HEK293T (cell line): ENCODE measurements at regions not wholly inside any gene's neighbourhood (a gene's known extent, or its start where the extent isn't known, plus 50 kb on each side); places are given as distances from the start of the nearest gene placed in this dataset.

Experiments used
- ARNT ChIP-seq: fragments of 450-650 bp; IDR thresholded peaks from 2 replicates; pipeline ENCODE4 v1.6.1; 2017; ENCODE audit warnings: mild to moderate bottlenecking
- CTBP1 ChIP-seq: fragments of 450-650 bp; IDR thresholded peaks from 2 replicates; pipeline ENCODE4 v1.6.1; 2016; ENCODE audit warnings: borderline replicate concordance
- FOXM1 ChIP-seq: fragments of 450-650 bp; IDR thresholded peaks from 2 replicates; pipeline ENCODE4 v1.6.1; 2017; ENCODE audit warnings: mild to moderate bottlenecking, borderline replicate concordance
- HDGF ChIP-seq: fragments of 450-650 bp; IDR thresholded peaks from 2 replicates; pipeline ENCODE4 v1.6.1; 2017; ENCODE audit warnings: antibody characterized with exemption, borderline replicate concordance
- PKNOX1 ChIP-seq: fragments of 450-650 bp; IDR thresholded peaks from 2 replicates; pipeline ENCODE4 v1.6.1; 2016

DNA sequence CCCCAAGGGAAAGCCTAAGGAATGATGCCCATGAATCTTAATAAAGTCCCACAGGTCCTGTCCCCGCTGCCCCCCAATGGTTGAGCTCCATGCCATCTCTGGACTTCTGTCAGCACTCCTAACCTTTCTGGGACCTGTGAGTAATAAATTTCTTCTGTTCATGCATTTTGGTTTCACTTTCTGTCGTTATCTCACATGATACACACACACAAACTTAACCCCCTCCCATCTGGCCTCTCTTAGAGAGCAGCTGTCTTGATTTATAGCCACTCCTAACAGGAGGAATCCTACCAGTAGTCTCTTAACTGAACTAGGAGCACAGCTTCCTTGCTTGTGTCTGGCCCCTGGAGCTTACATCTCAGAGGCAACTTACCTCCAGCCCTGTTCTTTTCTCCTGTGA, 82.7 kb upstream of the SELENOK start:
- TF ChIP-seq FOXM1, result no peak
- TF ChIP-seq ARNT, result no peak
- TF ChIP-seq HDGF, result no peak
- peak; percentile 39; the same call in 1 of the 2 replicates for TF ChIP-seq PKNOX1
- TF ChIP-seq CTBP1, result no peak
